A673 (cell line): ENCODE measurements at regions not wholly inside any gene's neighbourhood (a gene's known extent, or its start where the extent isn't known, plus 50 kb on each side); places are given as distances from the start of the nearest gene placed in this dataset.

Source experiments
- BruUV-seq: library from RNA; stranded (reverse); fragments of 400-500 nt; replicated peaks from 2 replicates; lab custom pipeline; 2021; lab: Mats Ljungman, UMichigan
- CTCF ChIA-PET: fragments of 300-600 bp; sonication (Branson Sonifier 250); formaldehyde crosslinking; loops from one replicate; lab custom pipeline; 2022; ENCODE audit warnings: antibody characterized with exemption; lab: Charles Lee
- POLR2A ChIA-PET: fragments of 300-600 bp; sonication (Branson Sonifier 250); formaldehyde crosslinking; loops from one replicate; lab custom pipeline; 2022; ENCODE audit warnings: antibody characterized with exemption; ENCODE audit not compliant: low non-redundant PET; lab: Charles Lee
- DNase-seq: peaks from one replicate; pipeline ENCODE4 v3.0.0-alpha.2; 2015; ENCODE audit warnings: low spot score
- H3K27ac ChIP-seq: fragments of 200-600 bp; sonication (generic); 2 replicates; pipeline ENCODE4 v1.5.1; 2016; ENCODE audit warnings: mixed run types, low read depth, mild to moderate bottlenecking, mixed read lengths, antibody characterized with exemption, low read length; ENCODE audit not compliant: poor library complexity, severe bottlenecking
- H3K27me3 ChIP-seq: fragments of 200-600 bp; sonication (generic); replicated peaks from 2 replicates; pipeline ENCODE4 v1.6.1; 2017; ENCODE audit warnings: mixed run types, low read depth, mild to moderate bottlenecking, mixed read lengths, antibody characterized with exemption, low read length; ENCODE audit not compliant: insufficient read depth, poor library complexity
- H3K36me3 ChIP-seq: fragments of 200-600 bp; sonication (generic); 2 replicates; pipeline ENCODE4 v1.6.1; 2016; ENCODE audit warnings: mixed run types, mild to moderate bottlenecking, mixed read lengths, antibody characterized with exemption, low read length; ENCODE audit not compliant: insufficient read depth, poor library complexity, severe bottlenecking
- H3K4me1 ChIP-seq: fragments of 200-600 bp; sonication (generic); 2 replicates; pipeline ENCODE4 v1.6.1; 2017; ENCODE audit warnings: mixed run types, mild to moderate bottlenecking, mixed read lengths, antibody characterized with exemption, low read length; ENCODE audit not compliant: insufficient read depth, poor library complexity, severe bottlenecking
- H3K4me3 ChIP-seq: fragments of 200-600 bp; sonication (generic); 2 replicates; pipeline ENCODE4 v1.5.1; 2016; ENCODE audit warnings: low read depth, mixed run types, mild to moderate bottlenecking, mixed read lengths, low read length; ENCODE audit not compliant: poor library complexity, severe bottlenecking
- H3K9me3 ChIP-seq: fragments of 200-600 bp; sonication (generic); 2 replicates; pipeline ENCODE4 v1.6.1; 2016; ENCODE audit warnings: mixed run types, low read depth, mild to moderate bottlenecking, mixed read lengths, antibody characterized with exemption, low read length; ENCODE audit not compliant: poor library complexity, severe bottlenecking
- EZH2 ChIP-seq: fragments of 200-600 bp; sonication (generic); IDR thresholded peaks from 2 replicates; pipeline ENCODE4 v1.6.1; 2017; ENCODE audit warnings: borderline replicate concordance, low read depth, mild to moderate bottlenecking, mixed read lengths, antibody characterized with exemption, low read length; ENCODE audit not compliant: poor library complexity, severe bottlenecking
- intact Hi-C: fragments of 100-400 bp; cut with micrococcal nuclease; formaldehyde crosslinking; loops from one replicate; pipeline ENCODE4 v1.10.0; 2022; ENCODE audit not compliant: unreplicated experiment
- TF ChIP-seq, protein P1 (sequence below): fragments of 300-800, 200-600 bp; sonication (generic); conservative IDR thresholded peaks from 2 replicates; pipeline ENCODE4 v1.5.1; 2017; ENCODE audit warnings: low read depth, mild to moderate bottlenecking, antibody characterized with exemption, low read length, moderate library complexity, mixed read lengths

DNA sequence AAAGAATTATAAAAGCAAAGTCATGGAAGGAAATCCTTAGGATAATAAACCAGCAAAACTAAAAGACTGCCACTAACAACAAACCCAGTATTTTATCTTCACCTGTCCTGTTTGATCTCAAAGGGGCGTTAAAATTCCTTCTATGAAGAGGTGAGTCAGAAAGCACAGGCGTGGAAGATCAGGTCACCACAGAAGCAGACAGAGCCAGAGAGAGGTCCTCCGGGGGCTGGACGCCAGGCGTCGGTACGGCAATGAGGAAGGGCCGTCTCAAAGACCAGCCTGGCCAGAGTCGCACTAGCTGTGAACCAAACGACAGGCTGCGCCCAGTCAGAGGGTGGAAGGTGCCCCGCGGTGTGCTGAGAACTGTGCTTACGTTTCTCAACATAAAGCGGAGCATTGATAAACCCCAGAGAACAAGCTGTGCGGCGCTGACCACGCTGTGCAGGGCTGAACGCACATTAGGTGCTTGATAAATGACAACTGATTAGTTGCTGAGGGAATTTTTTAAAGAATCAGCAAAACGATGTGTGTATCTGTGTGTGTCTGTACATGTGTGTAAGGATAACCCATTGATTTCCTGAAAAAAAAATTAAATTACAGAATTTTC, 85.6 kb downstream of the RNASET2 start:
- Histone ChIP-seq H3K9me3 (no peaks in the 10 kb centered on the region), H3K4me3 (no peak overlapping the region), H3K27ac (no peak overlapping the region), H3K27me3 (peaks cover 43% of the 10 kb centered on the region), H3K36me3 (no peaks in the 10 kb centered on the region), H3K4me1 (no peaks in the 10 kb centered on the region)
- no TSS peak for BruUV-seq
- no peak for DNase-seq
- intact Hi-C loops, result no loop called here
- TF ChIP-seq, protein P1, sequence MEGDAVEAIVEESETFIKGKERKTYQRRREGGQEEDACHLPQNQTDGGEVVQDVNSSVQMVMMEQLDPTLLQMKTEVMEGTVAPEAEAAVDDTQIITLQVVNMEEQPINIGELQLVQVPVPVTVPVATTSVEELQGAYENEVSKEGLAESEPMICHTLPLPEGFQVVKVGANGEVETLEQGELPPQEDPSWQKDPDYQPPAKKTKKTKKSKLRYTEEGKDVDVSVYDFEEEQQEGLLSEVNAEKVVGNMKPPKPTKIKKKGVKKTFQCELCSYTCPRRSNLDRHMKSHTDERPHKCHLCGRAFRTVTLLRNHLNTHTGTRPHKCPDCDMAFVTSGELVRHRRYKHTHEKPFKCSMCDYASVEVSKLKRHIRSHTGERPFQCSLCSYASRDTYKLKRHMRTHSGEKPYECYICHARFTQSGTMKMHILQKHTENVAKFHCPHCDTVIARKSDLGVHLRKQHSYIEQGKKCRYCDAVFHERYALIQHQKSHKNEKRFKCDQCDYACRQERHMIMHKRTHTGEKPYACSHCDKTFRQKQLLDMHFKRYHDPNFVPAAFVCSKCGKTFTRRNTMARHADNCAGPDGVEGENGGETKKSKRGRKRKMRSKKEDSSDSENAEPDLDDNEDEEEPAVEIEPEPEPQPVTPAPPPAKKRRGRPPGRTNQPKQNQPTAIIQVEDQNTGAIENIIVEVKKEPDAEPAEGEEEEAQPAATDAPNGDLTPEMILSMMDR, result no peak
- TF ChIP-seq EZH2, result no peak
- ChIA-PET CTCF (no interaction called here), POLR2A (no interaction called here)

DNA sequence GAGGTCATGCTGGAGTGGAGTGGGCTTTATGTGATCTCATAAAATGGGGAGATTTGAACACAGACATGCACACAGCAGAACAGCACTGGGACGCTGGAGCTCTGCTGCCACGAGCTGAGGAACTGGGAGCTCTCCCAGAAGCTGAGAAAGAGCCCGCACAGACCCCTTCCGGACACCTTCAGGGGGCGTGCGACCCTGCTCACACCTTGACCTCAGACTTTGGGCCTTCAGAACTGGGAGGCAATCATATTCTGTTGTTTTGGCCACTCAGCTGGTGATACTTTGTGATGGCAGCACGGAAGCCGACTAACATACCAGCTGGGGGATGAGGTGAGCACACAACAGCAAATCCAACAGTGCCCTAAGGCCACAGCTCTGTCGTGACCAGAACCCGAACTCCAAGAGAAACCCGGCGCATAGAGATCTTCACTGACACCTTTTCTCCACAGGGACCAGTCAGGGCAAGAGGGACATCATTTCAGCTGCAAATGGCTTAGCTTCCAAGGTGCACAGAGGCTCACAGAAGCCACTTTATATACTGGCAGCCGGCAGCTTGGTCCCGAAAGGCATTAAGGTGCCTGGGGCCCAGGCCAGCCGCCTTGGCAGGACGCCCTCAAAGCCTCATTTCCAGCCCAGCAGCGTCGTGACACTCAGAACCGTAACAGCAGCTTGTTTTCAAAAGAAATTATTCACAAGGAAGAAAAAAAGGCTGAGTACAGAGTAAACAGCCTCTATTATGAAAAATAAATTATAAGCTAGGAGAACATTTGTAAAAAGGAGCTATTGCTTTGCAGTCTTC, 89.3 kb downstream of the RNASET2 start:
- TF ChIP-seq EZH2, result no peak
- TF ChIP-seq, protein P1, result no peak
- intact Hi-C loops, result no loop called here
- Histone ChIP-seq H3K4me1 (no peaks in the 10 kb centered on the region), H3K36me3 (no peaks in the 10 kb centered on the region), H3K4me3 (no peak overlapping the region), H3K27ac (no peak overlapping the region), H3K27me3 (peaks cover 43% of the 10 kb centered on the region), H3K9me3 (no peaks in the 10 kb centered on the region)
- DNase-seq, result no peak
- CTCF ChIA-PET, result no interaction called here
- POLR2A ChIA-PET, result no interaction called here
- no TSS peak for BruUV-seq

DNA sequence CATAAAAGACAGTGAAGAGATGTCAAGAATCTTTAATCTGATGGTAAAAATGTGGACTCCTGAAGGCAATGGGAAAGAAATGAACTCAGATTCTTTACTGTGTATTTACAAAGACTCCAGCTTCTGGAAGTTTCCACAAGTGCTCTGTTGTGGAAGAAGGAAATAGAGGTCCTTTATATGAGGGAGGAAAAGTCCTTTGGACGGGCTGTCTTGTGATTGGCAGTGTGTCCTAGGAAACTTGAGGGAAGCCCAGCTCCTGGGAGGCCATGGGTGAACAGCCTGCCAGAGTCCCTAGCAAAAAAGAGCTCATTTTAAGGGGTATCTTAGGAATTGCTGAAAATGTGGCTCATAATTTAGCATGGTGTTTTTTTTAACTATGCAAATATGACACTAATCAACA, 92.0 kb downstream of the RNASET2 start:
- no peak for DNase-seq
- BruUV-seq, result no TSS peak
- H3K4me1 ChIP-seq, result no peaks in the 10 kb centered on the region
- ChIA-PET POLR2A (no interaction called here), CTCF (no interaction called here)
- no peaks in the 10 kb centered on the region for H3K36me3 ChIP-seq
- TF ChIP-seq, protein P1, result no peak
- no peak for TF ChIP-seq EZH2
- intact Hi-C loops, result no loop called here
- no peak overlapping the region for H3K27ac ChIP-seq
- H3K27me3 ChIP-seq, result peaks cover 66% of the 10 kb centered on the region
- H3K9me3 ChIP-seq, result no peaks in the 10 kb centered on the region
- H3K4me3 ChIP-seq, result no peak overlapping the region
